HEK293 (cell line): ENCODE measurements at regions not wholly inside any gene's neighbourhood (a gene's known extent, or its start where the extent isn't known, plus 50 kb on each side); places are given as distances from the start of the nearest gene placed in this dataset.

Experiments used
- CTCF ChIA-PET: fragments of 350-600 bp; formaldehyde crosslinking; extraction: SDS; loops from one replicate; lab custom pipeline; 2021; ENCODE audit warnings: antibody characterized with exemption; lab: Yijun Ruan, JAX
- POLR2A ChIA-PET: fragments of 300-600 bp; formaldehyde crosslinking; extraction: SDS; loops from one replicate; lab custom pipeline; 2020; ENCODE audit warnings: antibody characterized with exemption, inconsistent platforms; lab: Yijun Ruan, JAX
- H3K27ac ChIP-seq: fragments of 200-500 bp; sonication (Bioruptor generic); 2 replicates; pipeline ENCODE4 v1.5.1; 2014; ENCODE audit warnings: low read depth, low read length, control low read depth, inconsistent platforms; ENCODE audit errors: extremely low read depth
- H3K36me3 ChIP-seq, 2 experiments: fragments of 200-500 bp in 1 of 2; sonication (Bioruptor generic) in 1 of 2; 1 replicate in 1 of 2; 2 replicates in 1 of 2; pipeline ENCODE4 v1.5.1; 2014 to 2017; ENCODE audit warnings: inconsistent platforms in 2 of 2, low read length in 2 of 2; ENCODE audit not compliant: control insufficient read depth in 2 of 2, insufficient read depth in 1 of 2
- H3K4me1 ChIP-seq: fragments of 200-500 bp; sonication (Bioruptor generic); 2 replicates; pipeline ENCODE4 v1.5.1; 2014; ENCODE audit warnings: mild to moderate bottlenecking, low read length, inconsistent platforms; ENCODE audit not compliant: control insufficient read depth, insufficient read depth
- H3K4me3 ChIP-seq: 2 replicates; pipeline ENCODE4 v1.5.1; 2011; ENCODE audit warnings: low read depth, mild to moderate bottlenecking, control low read depth, low read length, moderate library complexity
- H3K9me3 ChIP-seq: fragments of 200-500 bp; sonication (Bioruptor generic); 2 replicates; pipeline ENCODE4 v1.5.1; 2014; ENCODE audit warnings: low read depth, low read length, inconsistent platforms; ENCODE audit not compliant: control insufficient read depth, insufficient read depth
- FEZF1 ChIP-seq: fragments of 450-650 bp; formaldehyde crosslinking; IDR thresholded peaks from 2 replicates; pipeline ENCODE4 v1.5.1; 2016; ENCODE audit warnings: missing biosample characterization, missing genetic modification characterization
- HOXC10 ChIP-seq: sonication (generic); formaldehyde crosslinking; IDR thresholded peaks from 2 replicates; pipeline ENCODE4 v1.8.1; 2023; ENCODE audit warnings: mild to moderate bottlenecking, missing genetic modification reagents
- PRDM2 ChIP-seq: fragments of 450-650 bp; formaldehyde crosslinking; IDR thresholded peaks from 2 replicates; pipeline ENCODE4 v1.5.1; 2016; ENCODE audit warnings: missing biosample characterization, missing genetic modification characterization, borderline replicate concordance
- PRDM4 ChIP-seq: fragments of 450-650 bp; formaldehyde crosslinking; IDR thresholded peaks from 2 replicates; pipeline ENCODE4 v1.5.1; 2017; ENCODE audit warnings: missing biosample characterization, missing genetic modification characterization
- TCF7L2 ChIP-seq: IDR thresholded peaks from 2 replicates; pipeline ENCODE4 v1.6.1; 2011; ENCODE audit warnings: low read depth, mild to moderate bottlenecking, inconsistent platforms, low read length, moderate library complexity, borderline replicate concordance
- ZBTB20 ChIP-seq: fragments of 450-650 bp; formaldehyde crosslinking; IDR thresholded peaks from 2 replicates; pipeline ENCODE4 v1.5.1; 2016; ENCODE audit warnings: missing biosample characterization, missing genetic modification characterization
- ZNF157 ChIP-seq: fragments of 450-650 bp; formaldehyde crosslinking; IDR thresholded peaks from 2 replicates; pipeline ENCODE4 v1.5.1; 2016; ENCODE audit warnings: missing biosample characterization, missing genetic modification characterization
- ZNF202 ChIP-seq: fragments of 450-650 bp; formaldehyde crosslinking; IDR thresholded peaks from 2 replicates; pipeline ENCODE4 v1.5.1; 2016; ENCODE audit warnings: missing biosample characterization, missing genetic modification characterization, borderline replicate concordance
- ZNF223 ChIP-seq: fragments of 450-650 bp; formaldehyde crosslinking; IDR thresholded peaks from 2 replicates; pipeline ENCODE4 v1.5.1; 2016; ENCODE audit warnings: missing biosample characterization, missing genetic modification characterization
- ZNF23 ChIP-seq: fragments of 450-650 bp; formaldehyde crosslinking; IDR thresholded peaks from 2 replicates; pipeline ENCODE4 v1.5.1; 2016; ENCODE audit warnings: missing biosample characterization, missing genetic modification characterization, borderline replicate concordance
- ZNF341 ChIP-seq: fragments of 450-650 bp; formaldehyde crosslinking; IDR thresholded peaks from 2 replicates; pipeline ENCODE4; 2016; ENCODE audit warnings: low read depth, missing biosample characterization, missing genetic modification characterization
- ZNF362 ChIP-seq: fragments of 450-650 bp; formaldehyde crosslinking; IDR thresholded peaks from 2 replicates; pipeline ENCODE4 v1.5.1; 2016; ENCODE audit warnings: missing biosample characterization, missing genetic modification characterization
- ZNF426 ChIP-seq: fragments of 450-650 bp; formaldehyde crosslinking; IDR thresholded peaks from 2 replicates; pipeline ENCODE4 v1.5.1; 2017; ENCODE audit warnings: missing biosample characterization, missing genetic modification characterization, mild to moderate bottlenecking, inconsistent platforms, moderate library complexity
- ZNF473 ChIP-seq: fragments of 450-650 bp; formaldehyde crosslinking; IDR thresholded peaks from 2 replicates; pipeline ENCODE4 v1.5.1; 2017; ENCODE audit warnings: missing biosample characterization, missing genetic modification characterization
- ZNF561 ChIP-seq: fragments of 450-650 bp; IDR thresholded peaks from 2 replicates; pipeline ENCODE4 v1.5.1; 2018; ENCODE audit warnings: missing biosample characterization, missing genetic modification characterization, borderline replicate concordance
- ZNF571 ChIP-seq: fragments of 450-650 bp; formaldehyde crosslinking; IDR thresholded peaks from 2 replicates; pipeline ENCODE4 v1.5.0; 2017; ENCODE audit warnings: missing biosample characterization, missing genetic modification characterization
- ZNF645 ChIP-seq: fragments of 450-650 bp; formaldehyde crosslinking; IDR thresholded peaks from 2 replicates; pipeline ENCODE4; 2016; ENCODE audit warnings: missing biosample characterization, missing genetic modification characterization
- ZSCAN23 ChIP-seq: fragments of 450-650 bp; formaldehyde crosslinking; IDR thresholded peaks from 2 replicates; pipeline ENCODE4 v1.5.1; 2016; ENCODE audit warnings: missing biosample characterization, missing genetic modification characterization

- no peaks in the 10 kb centered on the region for H3K9me3 ChIP-seq
- CTCF ChIA-PET, result no interaction called here
- POLR2A ChIA-PET, result no interaction called here
- H3K4me3 ChIP-seq, result no peak overlapping the region
- no peaks in the 10 kb centered on the region for H3K4me1 ChIP-seq
- no peak overlapping the region for H3K27ac ChIP-seq
- no peaks in the 10 kb centered on the region for H3K36me3 ChIP-seq
- TF ChIP-seq ZNF23 (tag by site-specific recombination) (no peak), ZNF341 (no peak), ZNF223 (tag by site-specific recombination) (no peak), ZNF157 (tag by site-specific recombination) (no peak), ZNF202 (tag by site-specific recombination) (no peak), ZNF645 (tag by site-specific recombination) (no peak), TCF7L2 (no peak), ZNF561 (tag by site-specific recombination) (no peak), HOXC10 (CRISPR knock-in tag) (no peak), FEZF1 (tag by site-specific recombination) (no peak), ZNF426 (tag by site-specific recombination) (no peak)
Measured at GRCh38 chr14:36021030-36021422, 155.5 kb downstream of the PTCSC3 start.

GRCh38 chr14:36020120-36021029, 156.1 kb downstream of the PTCSC3 start:
- ChIA-PET POLR2A (no interaction called here), CTCF (interaction anchor here (0.7 kb wide), 1 partner anchor 406 kb away, joined by 3 read pairs; no protein-coding TSS in a partner anchor)
- H3K4me1 ChIP-seq, result no peaks in the 10 kb centered on the region
- no peaks in the 10 kb centered on the region for H3K9me3 ChIP-seq
- H3K36me3 ChIP-seq, result no peaks in the 10 kb centered on the region
- H3K4me3 ChIP-seq, result no peak overlapping the region
- TF ChIP-seq PRDM4 (tag by site-specific recombination), result no peak
- no peak for TF ChIP-seq ZBTB20 (tag by site-specific recombination)
- no peak for TF ChIP-seq ZSCAN23 (tag by site-specific recombination)
- TF ChIP-seq ZNF473 (tag by site-specific recombination), result no peak
- TF ChIP-seq ZNF362, result no peak
- TF ChIP-seq PRDM2 (tag by site-specific recombination), result no peak
- TF ChIP-seq ZNF571 (tag by site-specific recombination), result no peak
- H3K27ac ChIP-seq, result no peak overlapping the region
